Activated CD8-positive, alpha-beta memory T cell treated with anti-CD3 and anti-CD28 coated beads for 36 hours (primary cell): ENCODE measurements at regions not wholly inside any gene's neighbourhood (a gene's known extent, or its start where the extent isn't known, plus 50 kb on each side); places are given as distances from the start of the nearest gene placed in this dataset.
"Not testable (repeated sequence)": the region's sequence is repeated elsewhere in the genome, so short reads cannot be mapped to it uniquely, and the experiment has no call there.

Experiments
- CTCF ChIA-PET: fragments of 350-600 bp; sonication (Branson Sonifier 250); formaldehyde crosslinking; loops from one replicate; lab custom pipeline; 2021; ENCODE audit warnings: antibody characterized with exemption; lab: Charles Lee
- POLR2A ChIA-PET: fragments of 350-600 bp; sonication (Branson Sonifier 250); formaldehyde crosslinking; loops from one replicate; lab custom pipeline; 2021; ENCODE audit warnings: antibody characterized with exemption; lab: Charles Lee

- ChIA-PET POLR2A (no interaction called here), CTCF (no interaction called here)
Observed at GRCh38 chr5:75002271-75002670, 50.1 kb downstream of the GCNT4 start.

DNA sequence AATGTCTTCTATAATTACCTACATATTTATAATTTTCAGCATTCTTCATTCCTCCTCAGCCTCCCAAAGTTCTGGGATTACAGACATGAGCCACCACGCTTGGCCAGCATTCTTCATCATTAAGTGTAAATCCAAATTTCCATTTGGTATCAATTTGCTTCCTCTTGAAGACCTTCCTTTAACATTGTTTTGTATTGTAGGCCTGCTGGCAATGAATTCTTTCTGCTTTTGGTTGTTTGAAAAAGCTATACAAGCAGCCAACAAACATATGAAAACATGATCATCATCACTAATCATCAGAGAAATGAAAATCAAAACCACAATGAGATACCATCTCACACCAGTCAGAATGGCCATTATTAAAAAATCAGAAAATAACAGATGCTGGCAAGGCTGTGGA, 56.4 kb downstream of the GCNT4 start:
- CTCF ChIA-PET = no interaction called here
- POLR2A ChIA-PET = no interaction called here

DNA sequence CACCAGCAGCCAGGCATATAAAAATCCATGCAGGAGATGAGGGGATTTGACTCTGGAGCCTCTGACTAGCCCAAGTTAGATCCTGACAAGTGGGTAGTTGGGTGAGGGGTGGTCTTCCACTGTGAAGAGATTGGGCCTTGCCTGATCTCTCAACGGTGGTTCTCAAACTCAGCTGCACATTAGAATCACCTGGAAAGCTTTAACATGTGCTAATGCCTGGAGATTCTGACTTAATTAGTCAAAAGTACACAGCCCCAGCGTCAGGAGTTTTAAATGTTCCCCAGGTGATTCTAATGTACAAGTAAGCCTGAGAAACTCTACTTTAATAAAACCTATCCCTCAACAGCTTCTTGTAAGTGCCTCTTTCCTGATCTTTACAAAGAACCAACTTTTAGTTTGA, 57.5 kb downstream of the GCNT4 start:
- POLR2A ChIA-PET = no interaction called here

GRCh38 chr5:74993743-74994142, 58.6 kb downstream of the GCNT4 start:
- CTCF ChIA-PET = no interaction called here
- POLR2A ChIA-PET = no interaction called here

More for the DNA sequence above, 57.5 kb downstream of the GCNT4 start:
- CTCF ChIA-PET = no interaction called here

DNA sequence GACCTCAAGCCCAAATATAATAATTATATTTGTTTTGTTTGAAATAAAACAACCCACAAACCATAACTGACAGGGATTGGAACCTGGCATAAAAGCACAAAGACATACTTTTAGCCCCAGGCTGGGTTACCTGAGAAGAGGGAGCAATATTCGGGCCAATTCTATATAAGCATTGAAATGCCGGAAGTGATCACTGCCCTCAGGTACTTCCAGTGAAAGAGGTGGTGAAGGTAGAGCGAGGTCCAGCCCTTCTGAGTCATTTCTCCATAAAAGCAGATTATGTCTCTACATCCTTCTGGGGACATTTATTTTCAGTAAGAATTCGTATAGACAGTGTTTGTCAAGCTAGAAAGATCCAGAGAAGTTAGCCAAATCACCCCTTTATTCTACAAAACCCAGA, 59.6 kb downstream of the GCNT4 start:
- ChIA-PET CTCF (no interaction called here), POLR2A (no interaction called here)

DNA sequence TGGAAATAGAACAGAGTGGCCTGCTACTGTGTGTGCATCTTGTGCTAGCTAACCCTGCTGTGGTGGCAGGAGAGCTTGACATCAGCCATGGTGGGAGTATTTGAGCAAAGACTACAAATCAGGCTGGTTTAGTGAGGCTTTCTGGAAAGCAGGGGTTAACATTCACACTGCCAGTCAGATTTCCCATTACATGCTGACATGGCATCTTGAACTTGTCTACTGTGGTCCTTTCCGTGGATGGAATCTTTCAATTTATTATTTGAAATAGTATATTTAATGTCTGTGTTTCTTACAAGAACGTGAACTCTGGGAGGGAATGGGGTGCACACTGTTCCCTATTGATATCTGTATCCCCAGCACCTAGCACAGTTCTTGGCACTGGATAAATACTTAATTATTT, 60.8 kb downstream of the GCNT4 start:
- CTCF ChIA-PET = no interaction called here
- POLR2A ChIA-PET = no interaction called here

DNA sequence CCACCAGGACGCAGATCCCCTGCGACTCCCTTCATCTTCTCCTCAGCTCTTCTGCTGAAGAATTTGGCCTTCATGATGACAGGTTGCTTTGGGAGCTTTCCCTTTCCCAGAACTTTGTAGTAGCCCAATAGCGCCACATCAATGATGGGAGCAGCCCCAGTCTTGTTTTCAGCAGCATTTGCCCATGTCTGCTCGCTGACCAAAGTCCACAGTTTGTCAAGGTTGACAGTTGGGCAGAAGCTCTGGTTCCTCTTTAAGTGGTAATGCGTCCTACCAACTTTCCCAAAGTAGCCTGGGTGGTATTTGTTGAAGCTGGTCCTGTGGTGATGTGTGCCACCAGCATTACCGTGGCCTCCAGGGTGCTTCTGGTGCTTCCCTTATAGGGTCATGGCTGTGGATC, 62.2 kb downstream of the GCNT4 start:
- ChIA-PET CTCF (interaction anchor here (0.7 kb wide), 1 partner anchor 423 kb away, joined by 5 read pairs; no protein-coding TSS in a partner anchor), POLR2A (interaction anchor here (0.7 kb wide), 1 partner anchor 500 kb away, joined by 8 read pairs; no protein-coding TSS in a partner anchor)

DNA sequence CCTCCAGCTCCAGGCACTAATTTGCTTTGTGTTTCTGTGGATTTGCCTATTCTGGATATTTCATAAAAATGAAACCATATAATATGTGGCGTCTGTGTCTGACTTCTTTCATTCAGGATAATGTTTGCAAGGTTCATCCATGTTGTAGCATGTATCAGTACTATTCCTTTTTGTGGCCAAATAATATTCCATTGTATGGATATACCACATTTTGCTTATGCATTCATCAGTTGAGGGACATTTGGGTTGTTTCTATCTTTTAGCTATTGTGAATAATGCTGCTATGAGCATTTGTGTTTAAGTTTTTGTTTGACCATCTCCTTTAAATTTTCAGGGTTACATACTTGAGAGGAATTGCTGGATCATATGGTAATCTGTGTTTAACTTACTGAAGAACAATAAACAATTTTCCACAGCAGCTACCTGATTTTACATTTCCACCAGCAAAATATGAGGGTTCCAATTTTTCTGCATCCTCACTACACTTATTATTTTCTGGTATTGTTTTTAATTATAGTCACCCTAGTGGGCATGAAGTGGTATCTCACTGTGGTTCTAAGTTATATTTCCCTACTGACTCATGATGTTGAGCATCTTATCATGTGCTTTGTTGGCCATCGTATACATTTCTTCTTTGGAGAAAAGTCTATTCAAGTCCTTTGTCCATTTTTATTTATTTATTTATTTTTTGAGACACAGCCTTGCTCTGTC, 63.9 kb downstream of the GCNT4 start:
- CTCF ChIA-PET = no interaction called here
- POLR2A ChIA-PET = no interaction called here

DNA sequence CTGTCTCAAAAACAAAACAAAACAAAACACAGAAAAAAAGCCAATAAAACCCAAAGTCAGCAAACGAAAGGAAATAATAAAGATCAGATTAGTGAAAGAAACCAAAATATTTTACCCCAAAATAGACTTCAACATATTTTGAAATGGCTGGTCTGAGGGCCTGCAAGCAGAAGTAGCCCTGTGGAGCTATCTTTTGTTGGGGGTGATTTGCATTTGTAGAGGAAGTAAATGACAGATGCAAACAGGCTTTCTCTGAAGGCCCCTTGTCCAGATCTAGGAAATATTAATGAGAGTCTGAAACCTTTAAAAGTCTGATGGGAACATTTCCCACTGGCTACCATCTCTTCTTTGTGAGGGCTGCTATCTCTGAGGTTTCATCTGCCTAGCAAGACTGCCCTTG, 74.0 kb downstream of the GCNT4 start:
- CTCF ChIA-PET = no interaction called here
- POLR2A ChIA-PET = no interaction called here

GRCh38 chr5:74977471-74977870, 74.9 kb downstream of the GCNT4 start:
- POLR2A ChIA-PET = no interaction called here
- CTCF ChIA-PET = no interaction called here

GRCh38 chr5:74976651-74977050, 75.7 kb downstream of the GCNT4 start:
- CTCF ChIA-PET = no interaction called here
- POLR2A ChIA-PET = no interaction called here

DNA sequence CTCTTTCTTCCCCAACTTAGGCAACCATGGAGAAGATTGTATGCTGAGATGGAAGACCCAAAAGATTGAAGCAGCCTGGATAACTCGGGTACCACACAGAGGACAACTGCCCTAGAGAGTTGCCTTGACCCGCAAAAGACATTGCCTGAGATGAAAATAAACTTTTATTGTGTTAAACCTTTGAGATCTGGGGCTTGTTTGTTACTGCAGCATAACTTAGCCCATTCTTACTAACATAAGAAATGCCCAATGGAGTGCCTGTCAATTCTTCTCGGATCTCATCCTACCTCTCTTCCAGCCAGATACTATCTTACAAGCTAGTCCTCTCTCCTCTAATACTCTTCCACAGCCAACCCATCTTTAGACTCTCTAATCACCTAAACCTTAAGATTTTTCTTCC, 76.8 kb downstream of the GCNT4 start:
- ChIA-PET POLR2A (no interaction called here), CTCF (no interaction called here)

DNA sequence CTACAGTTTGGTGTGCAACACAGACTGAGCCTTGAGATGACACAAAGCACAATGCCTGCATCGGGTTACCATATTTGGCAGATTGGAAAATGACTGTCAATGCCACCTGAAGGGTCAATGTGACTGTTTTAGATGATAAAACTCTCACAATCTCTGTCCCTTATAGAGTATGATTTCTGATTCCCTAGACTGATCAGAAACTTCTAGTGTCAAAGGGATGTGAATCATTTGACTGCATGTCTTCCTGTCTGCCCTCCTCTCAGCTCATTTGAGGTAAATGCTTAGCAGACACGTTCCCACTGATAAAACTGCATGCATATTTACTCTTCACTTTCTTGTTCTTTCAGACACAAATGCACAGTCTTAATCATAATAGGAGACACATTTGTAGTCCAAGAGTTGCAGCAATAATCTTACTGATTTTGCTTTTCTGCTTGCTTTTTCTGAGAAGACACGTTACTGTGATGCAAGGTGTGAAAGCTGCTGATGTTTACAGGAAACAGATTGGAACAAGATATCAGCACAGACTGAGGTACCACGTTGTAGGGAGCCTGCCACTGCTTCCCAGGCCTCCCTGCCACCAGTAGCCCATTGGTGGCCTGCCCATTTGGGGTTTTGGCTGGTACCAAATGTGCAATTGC, 77.8 kb downstream of the GCNT4 start:
- ChIA-PET POLR2A (no interaction called here), CTCF (no interaction called here)

GRCh38 chr5:74973694-74974093, 78.7 kb downstream of the GCNT4 start:
- ChIA-PET POLR2A (no interaction called here), CTCF (no interaction called here)

- POLR2A ChIA-PET = no interaction called here
- CTCF ChIA-PET = no interaction called here
Observed at GRCh38 chr5:74971947-74972460, 80.4 kb downstream of the GCNT4 start.

- CTCF ChIA-PET, POLR2A ChIA-PET: not testable (repeated sequence)
Observed at GRCh38 chr5:74970891-74971290, 81.5 kb downstream of the GCNT4 start.

DNA sequence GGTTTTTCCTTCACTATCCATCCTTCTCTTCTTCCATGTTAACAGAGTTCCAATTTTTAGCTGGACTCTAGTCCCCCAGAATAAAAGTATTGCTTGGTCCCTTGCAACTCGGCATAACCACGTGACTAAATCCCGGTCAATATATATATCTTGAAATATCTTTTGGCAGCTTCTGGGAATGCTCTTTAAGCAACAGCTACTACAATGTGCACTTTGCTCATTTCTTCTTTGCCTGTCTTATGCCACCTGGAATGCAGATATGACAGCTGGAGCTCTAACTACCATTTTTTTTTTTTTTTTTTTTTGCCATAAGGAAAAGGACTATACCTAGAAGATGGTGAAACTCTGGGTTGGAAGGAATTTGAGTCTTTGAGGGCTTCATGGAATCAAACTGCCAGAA, 82.6 kb downstream of the GCNT4 start:
- POLR2A ChIA-PET = interaction anchor here (0.7 kb wide), 1 partner anchor 120 kb away, joined by 6 read pairs; no protein-coding TSS in a partner anchor
- CTCF ChIA-PET = no interaction called here

- CTCF ChIA-PET = interaction anchor here (1.3 kb wide), 1 partner anchor 31 kb away, joined by 3 read pairs; no protein-coding TSS in a partner anchor
- POLR2A ChIA-PET = no interaction called here
Observed at GRCh38 chr5:74966141-74967026, 86.0 kb downstream of the GCNT4 start.

DNA sequence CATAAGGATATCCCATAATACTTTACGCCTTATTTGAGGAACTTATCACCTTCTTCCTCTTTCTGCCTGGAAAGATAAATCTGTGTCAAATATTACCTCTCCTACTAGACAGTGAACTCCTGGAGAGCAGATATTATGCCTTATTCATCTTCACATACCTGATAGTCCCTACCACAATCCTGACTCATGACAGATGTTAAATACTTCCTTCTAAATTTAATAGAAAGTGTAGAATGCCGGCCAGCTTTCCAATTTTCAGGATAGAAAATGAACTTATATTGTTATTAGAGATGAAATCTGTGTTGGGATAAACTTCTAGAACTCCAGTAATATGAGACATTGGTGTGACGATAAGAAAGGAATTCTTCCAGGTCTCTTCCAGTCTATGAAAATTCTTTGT, 89.0 kb downstream of the GCNT4 start:
- POLR2A ChIA-PET = no interaction called here
- CTCF ChIA-PET = no interaction called here

- ChIA-PET POLR2A (no interaction called here), CTCF (no interaction called here)
Observed at GRCh38 chr5:74957906-74958305, 91.7 kb upstream of the FAM169A start.
